ENCODE measurements at regions not wholly inside any gene's neighbourhood (a gene's known extent, or its start where the extent isn't known, plus 50 kb on each side); places are given as distances from the start of the nearest gene placed in this dataset.

GRCh38 chr5:79871364-79872120 lies 119.5 kb downstream of the MTX3 start:
- H3K9me3 Mint-ChIP-seq: no peaks in the 10 kb centered on the region
- TF ChIP-seq, protein P1, sequence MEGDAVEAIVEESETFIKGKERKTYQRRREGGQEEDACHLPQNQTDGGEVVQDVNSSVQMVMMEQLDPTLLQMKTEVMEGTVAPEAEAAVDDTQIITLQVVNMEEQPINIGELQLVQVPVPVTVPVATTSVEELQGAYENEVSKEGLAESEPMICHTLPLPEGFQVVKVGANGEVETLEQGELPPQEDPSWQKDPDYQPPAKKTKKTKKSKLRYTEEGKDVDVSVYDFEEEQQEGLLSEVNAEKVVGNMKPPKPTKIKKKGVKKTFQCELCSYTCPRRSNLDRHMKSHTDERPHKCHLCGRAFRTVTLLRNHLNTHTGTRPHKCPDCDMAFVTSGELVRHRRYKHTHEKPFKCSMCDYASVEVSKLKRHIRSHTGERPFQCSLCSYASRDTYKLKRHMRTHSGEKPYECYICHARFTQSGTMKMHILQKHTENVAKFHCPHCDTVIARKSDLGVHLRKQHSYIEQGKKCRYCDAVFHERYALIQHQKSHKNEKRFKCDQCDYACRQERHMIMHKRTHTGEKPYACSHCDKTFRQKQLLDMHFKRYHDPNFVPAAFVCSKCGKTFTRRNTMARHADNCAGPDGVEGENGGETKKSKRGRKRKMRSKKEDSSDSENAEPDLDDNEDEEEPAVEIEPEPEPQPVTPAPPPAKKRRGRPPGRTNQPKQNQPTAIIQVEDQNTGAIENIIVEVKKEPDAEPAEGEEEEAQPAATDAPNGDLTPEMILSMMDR (IDR thresholded peaks at IDR 0.05): no peak
- H3K36me3 Mint-ChIP-seq (ENCODE audit: low read depth): no peaks in the 10 kb centered on the region
- peaks cover 3% of the 10 kb centered on the region for H3K27me3 Mint-ChIP-seq
- H3K4me1 Mint-ChIP-seq (ENCODE audit: low read depth): no peaks in the 10 kb centered on the region
- DNase-seq (no peak), ATAC-seq (no peak)
- ChIA-PET CTCF (interaction anchor here (1.1 kb wide), 1 partner anchor 212 kb away, joined by 3 read pairs; no protein-coding TSS in a partner anchor), POLR2A (no interaction called here)
- intact Hi-C loops (cut with micrococcal nuclease): no loop called here
- H3K27ac Mint-ChIP-seq: no peak overlapping the region
- no peak overlapping the region for H3K4me3 Mint-ChIP-seq

- H3K27ac Mint-ChIP-seq: no peak overlapping the region
- no peak overlapping the region for H3K4me3 Mint-ChIP-seq
- no peaks in the 10 kb centered on the region for H3K4me1 Mint-ChIP-seq (ENCODE audit: low read depth)
- TF ChIP-seq, protein P1 (IDR thresholded peaks at IDR 0.05): no peak
- intact Hi-C loops (cut with micrococcal nuclease): no loop called here
- ATAC-seq: no peak
- H3K27me3 Mint-ChIP-seq: peaks cover 5% of the 10 kb centered on the region
- POLR2A ChIA-PET: no interaction called here
- no peaks in the 10 kb centered on the region for H3K9me3 Mint-ChIP-seq
- CTCF ChIA-PET: interaction anchor here (1.0 to 2.4 kb wide), 2 partner anchors 10 kb away, joined by 4 to 5 read pairs; no protein-coding TSS in a partner anchor
- no peak for DNase-seq
- H3K36me3 Mint-ChIP-seq (ENCODE audit: low read depth): no peaks in the 10 kb centered on the region
Measured at GRCh38 chr5:79868163-79868670, 122.8 kb downstream of the MTX3 start.

GRCh38 chr5:79865579-79865978 lies 125.5 kb downstream of the MTX3 start:
- TF ChIP-seq, protein P1 (IDR thresholded peaks at IDR 0.05): no peak
- DNase-seq (no peak), ATAC-seq (no peak)
- Mint-ChIP-seq H3K36me3 (ENCODE audit: low read depth) (no peaks in the 10 kb centered on the region), H3K4me3 (no peak overlapping the region), H3K9me3 (no peaks in the 10 kb centered on the region), H3K27ac (no peak overlapping the region), H3K4me1 (ENCODE audit: low read depth) (no peaks in the 10 kb centered on the region), H3K27me3 (peaks cover 10% of the 10 kb centered on the region)
- ChIA-PET CTCF (interaction anchor here (1.4 to 2.4 kb wide), 2 partner anchors 13 to 218 kb away, joined by 4 to 5 read pairs; no protein-coding TSS in a partner anchor), POLR2A (no interaction called here)
- intact Hi-C loops (cut with micrococcal nuclease): no loop called here

GRCh38 chr5:79864364-79864763 lies 126.7 kb downstream of the MTX3 start:
- H3K9me3 Mint-ChIP-seq: no peaks in the 10 kb centered on the region
- no peaks in the 10 kb centered on the region for H3K36me3 Mint-ChIP-seq (ENCODE audit: low read depth)
- intact Hi-C loops (cut with micrococcal nuclease): no loop called here
- TF ChIP-seq, protein P1 (IDR thresholded peaks at IDR 0.05): no peak
- H3K4me1 Mint-ChIP-seq (ENCODE audit: low read depth): no peaks in the 10 kb centered on the region
- H3K27ac Mint-ChIP-seq: no peak overlapping the region
- DNase-seq (no peak), ATAC-seq (no peak)
- POLR2A ChIA-PET: no interaction called here
- no peak overlapping the region for H3K4me3 Mint-ChIP-seq
- peaks cover 13% of the 10 kb centered on the region for H3K27me3 Mint-ChIP-seq
- CTCF ChIA-PET: interaction anchor here (1.2 to 1.4 kb wide), 2 partner anchors 12 to 219 kb away, joined by 3 to 4 read pairs; no protein-coding TSS in a partner anchor

GRCh38 chr5:79859588-79859987 lies 131.5 kb downstream of the MTX3 start:
- Mint-ChIP-seq H3K27ac (no peak overlapping the region), H3K4me3 (no peak overlapping the region), H3K36me3 (ENCODE audit: low read depth) (no peaks in the 10 kb centered on the region), H3K9me3 (no peaks in the 10 kb centered on the region), H3K27me3 (peaks cover 10% of the 10 kb centered on the region), H3K4me1 (ENCODE audit: low read depth) (peaks cover 7% of the 10 kb centered on the region)
- CTCF ChIA-PET: interaction anchor here (0.7 to 2.3 kb wide), 7 partner anchors 23 to 247 kb away, joined by 3 to 8 read pairs (median 3); no protein-coding TSS in a partner anchor
- DNase-seq: no peak
- intact Hi-C loops (cut with micrococcal nuclease): loop anchor here (2.0 kb wide), 1 partner anchor 157 kb away; no protein-coding TSS in a partner anchor
- POLR2A ChIA-PET: no interaction called here
- ATAC-seq: no peak
- TF ChIP-seq, protein P1 (IDR thresholded peaks at IDR 0.05): no peak
